GM12873 (cell line): ENCODE measurements at regions not wholly inside any gene's neighbourhood (a gene's known extent, or its start where the extent isn't known, plus 50 kb on each side); places are given as distances from the start of the nearest gene placed in this dataset.

Source experiments
- CTCF ChIP-seq: IDR thresholded peaks from 2 replicates; pipeline ENCODE4 v1.5.1; 2012; ENCODE audit warnings: low read depth, mild to moderate bottlenecking, moderate library complexity, low read length, control low read depth; ENCODE audit not compliant: insufficient read depth; ENCODE audit errors: missing control alignments

GRCh38 chr11:104655066-104655465 is 243.2 kb downstream of the CASP12 start:
- no peak for TF ChIP-seq CTCF

GRCh38 chr11:104654181-104654813 is 244.0 kb downstream of the CASP12 start:
- no peak for TF ChIP-seq CTCF

- TF ChIP-seq CTCF, result no peak
These were observed 244.9 kb downstream of the CASP12 start for GRCh38 chr11:104653407-104653806.

DNA sequence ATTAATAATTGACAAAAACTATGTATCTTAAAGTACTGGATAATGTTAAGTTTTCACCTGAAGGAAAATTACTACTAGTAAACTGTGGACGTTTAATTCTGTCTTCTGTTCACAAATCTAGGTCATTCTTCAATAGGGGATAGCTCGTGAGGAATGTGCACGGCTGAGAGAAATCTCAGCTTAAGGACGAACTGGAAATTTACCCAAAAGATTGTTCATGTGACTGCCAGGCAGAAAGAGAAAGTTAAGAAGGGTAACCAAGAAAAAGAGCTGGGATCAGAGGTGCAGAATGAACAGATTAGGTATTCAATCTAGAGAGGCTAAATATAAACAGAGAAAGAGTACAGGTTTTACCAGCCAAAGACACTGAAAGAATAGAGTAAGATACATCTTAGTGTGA is 245.3 kb downstream of the CASP12 start:
- TF ChIP-seq CTCF, result no peak

GRCh38 chr11:104650234-104650633 is 248.0 kb downstream of the CASP12 start:
- TF ChIP-seq CTCF, result no peak

GRCh38 chr11:104649002-104649401 is 249.3 kb downstream of the CASP12 start:
- no peak for TF ChIP-seq CTCF

- TF ChIP-seq CTCF, result no peak
These were observed 252.7 kb downstream of the CASP12 start for GRCh38 chr11:104645261-104646222.
